ENCODE measurements at regions not wholly inside any gene's neighbourhood (a gene's known extent, or its start where the extent isn't known, plus 50 kb on each side); places are given as distances from the start of the nearest gene placed in this dataset.

GRCh38 chr9:115443890-115444289 is 325.9 kb upstream of the TNC start (continued):
- TF ChIP-seq MAX (IDR thresholded peaks at IDR 0.05; ENCODE audit: low read depth) = no peak
- TF ChIP-seq RAD21 (IDR thresholded peaks at IDR 0.05; ENCODE audit: low read length) = no peak
- TF ChIP-seq GABPA (IDR thresholded peaks at IDR 0.05; ENCODE audit: low read depth) = no peak
- TF ChIP-seq RCOR1 (IDR thresholded peaks at IDR 0.05; ENCODE audit: low read length) = no peak
- TF ChIP-seq TEAD4 (IDR thresholded peaks at IDR 0.05; ENCODE audit: borderline replicate concordance, insufficient read depth) = no peak
- no peak for TF ChIP-seq IRF3 (IDR thresholded peaks at IDR 0.05; ENCODE audit: low read depth, low read length)
- no peak for TF ChIP-seq GATA2 (CRISPR knock-in tag; IDR thresholded peaks at IDR 0.05)
- no peak for TF ChIP-seq PBX3 (IDR thresholded peaks at IDR 0.05)

GRCh38 chr9:115444959-115445358 is 327.0 kb upstream of the TNC start:
- H3K79me2 ChIP-seq (ENCODE audit: insufficient read depth) = no peaks in the 10 kb centered on the region
- H3K4me2 ChIP-seq = no peak overlapping the region
- no peak overlapping the region; a peak in 1 of 4 replicates for H3K27ac ChIP-seq (ENCODE audit: low read depth in 2 of 2, low read length in 1 of 2)
- WGBS (ENCODE audit: low lambda C conversion rate) = 69% methylated on average over 3 of the region's 3 CpGs
- H3K9ac ChIP-seq = no peak overlapping the region
- H2AFZ ChIP-seq (ENCODE audit: low read depth) = no peak overlapping the region
- no peaks in the 10 kb centered on the region for H3K36me3 ChIP-seq (replicated peaks in 1 of 2; ENCODE audit: control insufficient read depth in 1 of 2, insufficient read depth in 2 of 2, low read length in 1 of 2)
- no peaks in the 10 kb centered on the region for H3K9me3 ChIP-seq
- no peak overlapping the region for H3K4me3 ChIP-seq (ENCODE audit: low read depth in 2 of 2, low read length in 1 of 2)
- H3F3A ChIP-seq (replicated peaks; ENCODE audit: insufficient read depth) = no peaks in the 10 kb centered on the region
- no peak for DNase-seq
- H4K20me1 ChIP-seq (ENCODE audit: insufficient read depth) = no peaks in the 10 kb centered on the region
- no peaks in the 10 kb centered on the region for H3K27me3 ChIP-seq (ENCODE audit: insufficient read depth)
- no peaks in the 10 kb centered on the region for H3K9me2 ChIP-seq
- POLR2A ChIA-PET = no interaction called here
- H3K4me1 ChIP-seq (ENCODE audit: control insufficient read depth in 1 of 2, insufficient read depth in 2 of 2, low read depth in 1 of 2, low read length in 1 of 2) = no peaks in the 10 kb centered on the region; a peak in 1 of 4 replicates
- CTCF ChIA-PET = interaction anchor here (0.7 kb wide), 1 partner anchor 80 kb away, joined by 3 read pairs; no protein-coding TSS in a partner anchor
- TF ChIP-seq FOXJ3 (CRISPR knock-in tag; IDR thresholded peaks at IDR 0.05) (no peak), RCOR1 (IDR thresholded peaks at IDR 0.05; ENCODE audit: low read length) (no peak), RFX5 (IDR thresholded peaks at IDR 0.05; ENCODE audit: low read length) (no peak), FOXM1 (IDR thresholded peaks at IDR 0.05; ENCODE audit: low read depth) (no peak), YY1 (IDR thresholded peaks at IDR 0.05; ENCODE audit: low read depth) (no peak), ZBTB33 (IDR thresholded peaks at IDR 0.05; ENCODE audit: borderline replicate concordance, low read depth) (no peak), RAD21 (IDR thresholded peaks at IDR 0.05; ENCODE audit: low read length) (no peak), FOSL2 (IDR thresholded peaks at IDR 0.05; ENCODE audit: borderline replicate concordance, low read depth) (no peak)

Measured in SK-N-SH (cell line).